ENCODE measurements at regions not wholly inside any gene's neighbourhood (a gene's known extent, or its start where the extent isn't known, plus 50 kb on each side); places are given as distances from the start of the nearest gene placed in this dataset.

DNA sequence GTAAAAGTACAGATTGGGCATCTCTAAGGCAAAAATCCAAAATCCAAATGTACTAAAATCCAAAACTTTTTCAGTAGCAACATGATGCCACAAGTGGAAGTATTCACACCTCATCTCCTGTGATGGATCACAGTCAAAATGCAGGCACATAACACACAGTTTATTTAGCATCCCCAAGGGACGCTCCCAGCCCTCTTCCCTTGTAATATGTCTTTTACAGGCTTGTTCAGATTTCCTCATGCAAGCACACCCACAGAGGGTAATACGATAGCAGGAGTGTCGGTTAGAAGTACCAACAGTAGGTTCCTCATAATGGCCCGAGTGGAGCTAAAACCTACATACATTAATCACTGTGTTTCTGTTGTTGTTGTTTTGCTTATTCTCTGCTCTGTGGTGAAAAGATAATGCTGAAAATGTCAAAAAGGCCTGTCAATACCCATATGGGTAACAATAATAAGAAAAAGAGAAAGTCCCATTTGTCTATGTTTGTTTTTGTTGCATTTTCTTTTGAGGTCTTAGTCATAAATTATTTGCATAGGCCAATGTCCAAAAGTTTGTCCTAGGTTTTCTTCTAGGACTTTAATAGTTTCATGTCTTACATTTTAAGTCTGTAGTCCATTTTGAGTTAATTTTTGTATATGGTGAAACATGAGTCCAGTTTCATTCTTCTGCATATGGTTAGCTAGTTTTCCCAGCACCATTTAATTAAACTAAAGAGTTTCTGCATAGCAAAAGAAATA lies 133.1 kb downstream of the LRIG3 start:
- DNase-seq, result no peak
- in situ Hi-C loops (cut with HindIII; ENCODE audit: low pct_ligation_motif_present, low pct_unique_long_range_greater_than_20kb, low sequenced_read_pairs), result no loop called here

DNA sequence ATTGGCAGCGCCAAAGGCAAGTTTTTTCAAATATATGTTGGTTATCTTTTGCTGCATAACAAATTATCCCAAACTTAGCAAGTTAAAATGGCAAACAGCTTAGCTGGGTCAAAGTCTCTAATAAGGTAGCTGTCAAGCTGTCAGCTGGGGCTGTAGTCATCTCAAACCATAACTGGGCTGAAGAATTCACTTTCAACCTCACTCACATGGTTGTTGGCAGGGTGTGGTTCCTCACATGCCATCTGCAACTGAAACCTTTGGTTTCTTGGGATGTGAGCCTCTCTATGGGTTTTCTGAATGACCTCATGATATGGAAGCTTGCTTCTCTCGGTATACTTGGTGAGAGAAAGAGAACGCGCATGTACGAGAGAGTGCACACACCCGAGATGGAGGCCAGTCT lies 125.4 kb downstream of the LRIG3 start:
- in situ Hi-C loops (cut with HindIII; ENCODE audit: low pct_ligation_motif_present, low pct_unique_long_range_greater_than_20kb, low sequenced_read_pairs), result no loop called here
- no peak for DNase-seq

DNA sequence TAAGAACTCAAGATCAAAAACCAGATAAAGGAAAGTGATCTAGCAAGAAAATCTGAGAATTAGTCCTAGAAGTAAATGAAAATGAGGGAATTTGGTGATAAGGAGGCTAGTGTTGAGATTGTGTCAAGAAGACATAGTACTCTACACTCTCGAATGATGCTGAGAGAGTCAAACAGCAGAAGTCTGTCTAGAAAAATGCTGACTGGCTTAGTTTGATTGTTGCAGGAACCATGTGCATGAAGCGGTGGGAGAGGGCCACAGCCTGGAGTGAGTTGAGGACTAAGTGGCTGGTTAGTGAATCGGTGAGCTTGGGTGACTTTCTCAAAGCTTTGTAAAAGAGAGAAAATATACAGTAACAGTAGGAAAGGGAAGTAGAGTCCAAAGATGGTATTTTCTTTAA lies 124.5 kb downstream of the LRIG3 start:
- no peak for DNase-seq
- in situ Hi-C loops (cut with HindIII; ENCODE audit: low pct_ligation_motif_present, low pct_unique_long_range_greater_than_20kb, low sequenced_read_pairs), result no loop called here

GRCh38 chr12:58801986-58802385 lies 118.3 kb downstream of the LRIG3 start:
- no peak for DNase-seq
- in situ Hi-C loops (cut with HindIII; ENCODE audit: low pct_ligation_motif_present, low pct_unique_long_range_greater_than_20kb, low sequenced_read_pairs), result no loop called here

GRCh38 chr12:58803908-58804307 lies 116.4 kb downstream of the LRIG3 start:
- DNase-seq, result peak; percentile 32
- in situ Hi-C loops (cut with HindIII; ENCODE audit: low pct_ligation_motif_present, low pct_unique_long_range_greater_than_20kb, low sequenced_read_pairs), result no loop called here

- peak; percentile 25 for DNase-seq
- in situ Hi-C loops (cut with HindIII; ENCODE audit: low pct_ligation_motif_present, low pct_unique_long_range_greater_than_20kb, low sequenced_read_pairs), result no loop called here
Observed at GRCh38 chr12:58804749-58805148, 115.6 kb downstream of the LRIG3 start.

- in situ Hi-C loops (cut with HindIII; ENCODE audit: low pct_ligation_motif_present, low pct_unique_long_range_greater_than_20kb, low sequenced_read_pairs), result no loop called here
- DNase-seq, result no peak
Observed at GRCh38 chr12:58809064-58809607, 111.2 kb downstream of the LRIG3 start.

DNA sequence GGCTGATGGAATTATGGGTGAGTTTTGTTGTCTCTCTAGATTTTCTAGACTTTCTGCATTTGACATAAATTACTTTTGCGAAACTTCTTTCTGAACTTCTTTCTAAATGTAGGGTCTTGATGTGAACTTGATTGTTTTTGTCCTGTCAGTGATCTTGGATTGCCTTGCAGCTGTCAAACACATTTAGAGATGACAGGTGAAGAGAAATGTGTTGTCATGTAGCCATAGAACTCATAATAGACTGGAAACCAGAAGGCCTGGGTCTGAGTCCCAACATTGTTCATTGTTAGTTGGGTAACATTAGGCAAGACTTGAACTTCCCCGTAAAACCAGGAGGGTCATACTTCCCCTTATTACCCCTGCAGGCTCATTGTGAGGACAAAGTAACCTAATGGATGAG lies 109.0 kb downstream of the LRIG3 start:
- in situ Hi-C loops (cut with HindIII; ENCODE audit: low pct_ligation_motif_present, low pct_unique_long_range_greater_than_20kb, low sequenced_read_pairs), result no loop called here
- DNase-seq, result no peak

DNA sequence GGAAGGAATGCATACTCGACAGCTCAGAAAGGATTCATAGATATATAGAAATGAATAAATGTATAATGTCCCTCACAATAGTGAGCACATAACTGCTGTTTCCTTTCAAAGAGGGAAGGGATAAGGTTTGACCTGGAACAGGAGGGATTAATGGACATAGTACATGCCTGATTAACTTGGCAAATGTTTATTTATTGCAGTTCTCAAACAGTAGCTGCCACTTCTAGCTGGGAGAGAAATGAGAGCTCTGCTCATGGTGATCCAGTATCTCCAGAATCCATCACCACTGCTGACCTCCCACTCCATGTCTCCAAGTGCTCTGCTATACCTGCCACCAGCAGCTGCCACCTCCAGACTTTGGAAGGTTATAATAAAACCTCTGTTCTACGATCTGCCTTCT lies 108.1 kb downstream of the LRIG3 start:
- no peak for DNase-seq
- in situ Hi-C loops (cut with HindIII; ENCODE audit: low pct_ligation_motif_present, low pct_unique_long_range_greater_than_20kb, low sequenced_read_pairs), result no loop called here

DNA sequence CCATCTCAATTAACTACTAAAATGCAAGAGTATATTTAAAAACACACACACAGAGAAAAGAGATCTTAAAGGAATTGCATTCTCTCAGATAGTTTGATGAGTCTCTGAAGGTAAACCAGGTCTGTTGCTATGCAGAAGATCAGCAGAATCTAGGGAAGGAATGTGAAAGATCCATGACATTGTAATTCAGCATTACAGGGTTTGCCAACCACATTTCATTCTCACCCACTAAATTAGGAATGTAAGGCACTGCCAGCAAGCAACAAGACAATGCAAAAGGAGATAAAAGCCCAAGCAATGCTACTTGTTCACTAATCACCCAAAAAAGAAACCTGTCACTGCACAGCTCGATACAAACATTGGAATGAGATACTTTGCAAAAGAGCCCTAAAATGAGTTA lies 106.3 kb downstream of the LRIG3 start:
- DNase-seq, result no peak
- in situ Hi-C loops (cut with HindIII; ENCODE audit: low pct_ligation_motif_present, low pct_unique_long_range_greater_than_20kb, low sequenced_read_pairs), result no loop called here

- in situ Hi-C loops (cut with HindIII; ENCODE audit: low pct_ligation_motif_present, low pct_unique_long_range_greater_than_20kb, low sequenced_read_pairs), result no loop called here
- DNase-seq, result no peak
Observed at GRCh38 chr12:58815235-58815634, 105.1 kb downstream of the LRIG3 start.

- in situ Hi-C loops (cut with HindIII; ENCODE audit: low pct_ligation_motif_present, low pct_unique_long_range_greater_than_20kb, low sequenced_read_pairs), result no loop called here
Observed at GRCh38 chr12:58818546-58818945, 101.8 kb downstream of the LRIG3 start.

GRCh38 chr12:58819345-58819744 lies 101.0 kb downstream of the LRIG3 start:
- in situ Hi-C loops (cut with HindIII; ENCODE audit: low pct_ligation_motif_present, low pct_unique_long_range_greater_than_20kb, low sequenced_read_pairs), result no loop called here
- DNase-seq, result no peak

More at GRCh38 chr12:58818546-58818945, 101.8 kb downstream of the LRIG3 start:
- DNase-seq, result no peak

GRCh38 chr12:58819985-58820384 lies 100.3 kb downstream of the LRIG3 start:
- in situ Hi-C loops (cut with HindIII; ENCODE audit: low pct_ligation_motif_present, low pct_unique_long_range_greater_than_20kb, low sequenced_read_pairs), result no loop called here

More at GRCh38 chr12:58819985-58820384, 100.3 kb downstream of the LRIG3 start:
- DNase-seq, result no peak

Data from ACHN (cell line).